ENCODE measurements at regions not wholly inside any gene's neighbourhood (a gene's known extent, or its start where the extent isn't known, plus 50 kb on each side); places are given as distances from the start of the nearest gene placed in this dataset.
"Not testable (repeated sequence)": the region's sequence is repeated elsewhere in the genome, so short reads cannot be mapped to it uniquely, and the experiment has no call there.

GRCh38 chr12:13924286-13924685 is 57.1 kb downstream of the GRIN2B start:
- Mint-ChIP-seq H3K4me1 (ENCODE audit: low read depth) (no peaks in the 10 kb centered on the region), H3K9me3 (no peaks in the 10 kb centered on the region), H3K36me3 (ENCODE audit: low read depth) (no peaks in the 10 kb centered on the region), H3K27me3 (peaks cover 12% of the 10 kb centered on the region), H3K4me3 (no peak overlapping the region), H3K27ac (no peak overlapping the region)

DNA sequence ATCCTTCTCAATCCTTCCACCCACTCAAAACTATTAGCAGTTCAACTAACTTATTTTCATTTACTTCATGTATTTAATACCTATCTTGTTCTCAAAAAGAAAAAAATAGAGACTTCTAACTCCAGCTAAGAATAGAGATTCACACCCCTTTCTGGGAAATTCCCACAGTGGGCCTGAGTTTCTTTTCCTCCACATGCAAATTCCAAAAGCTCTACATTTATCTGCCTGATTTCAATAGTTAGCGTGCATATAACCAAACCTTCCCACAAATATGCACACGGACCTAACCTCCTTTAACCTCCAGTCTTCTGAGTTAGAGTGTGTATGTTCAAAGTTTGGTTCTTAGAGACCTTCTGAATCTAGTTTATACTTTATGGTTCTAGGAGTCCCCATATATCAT is 62.5 kb downstream of the GRIN2B start:
- Mint-ChIP-seq H3K27ac (no peak overlapping the region), H3K27me3 (peaks cover 6% of the 10 kb centered on the region), H3K4me3 (no peak overlapping the region), H3K4me1 (ENCODE audit: low read depth) (no peaks in the 10 kb centered on the region), H3K9me3 (no peaks in the 10 kb centered on the region), H3K36me3 (ENCODE audit: low read depth) (no peaks in the 10 kb centered on the region)

DNA sequence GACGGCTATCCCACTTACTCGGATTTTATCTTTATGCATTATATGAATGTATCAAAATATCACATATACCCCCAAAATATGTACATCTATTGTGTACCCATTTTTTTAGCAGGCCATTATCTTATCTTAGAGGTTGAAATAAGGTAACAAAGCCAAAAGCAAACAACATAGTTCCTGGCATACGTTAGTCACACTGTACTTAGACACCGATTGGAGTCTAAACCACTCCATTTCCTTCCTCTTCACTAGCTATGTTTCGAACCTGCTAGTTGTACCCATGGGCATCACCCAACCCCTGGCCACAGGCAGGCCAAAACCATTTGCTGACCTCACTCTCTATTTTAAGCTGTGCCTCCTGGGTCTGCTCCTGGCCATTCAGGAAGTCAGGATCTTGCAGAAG is 66.3 kb downstream of the GRIN2B start:
- Mint-ChIP-seq H3K4me1 (ENCODE audit: low read depth) (no peaks in the 10 kb centered on the region), H3K36me3 (ENCODE audit: low read depth) (no peaks in the 10 kb centered on the region), H3K9me3 (no peaks in the 10 kb centered on the region), H3K27ac (no peak overlapping the region), H3K4me3 (no peak overlapping the region), H3K27me3 (peaks cover 5% of the 10 kb centered on the region)

DNA sequence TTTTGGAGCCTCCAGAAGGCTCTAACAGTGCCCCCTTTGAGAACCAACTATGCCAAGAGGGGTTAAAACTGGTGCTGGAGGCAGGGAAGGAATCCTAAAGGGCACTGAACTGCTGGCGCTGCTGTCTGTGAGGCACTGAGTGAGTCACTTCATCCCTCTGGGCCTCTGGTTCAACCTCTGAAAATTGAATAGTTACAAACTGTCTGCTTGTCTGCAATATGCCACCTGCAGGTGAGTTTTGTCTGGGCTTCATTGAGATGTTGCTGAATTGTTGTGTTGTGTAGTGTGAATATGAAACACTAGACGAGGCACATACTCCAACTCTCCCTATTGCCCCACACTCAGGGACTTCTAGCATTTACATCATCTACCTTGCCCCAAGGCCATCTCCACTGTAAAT is 68.0 kb downstream of the GRIN2B start:
- H3K9me3 Mint-ChIP-seq = no peaks in the 10 kb centered on the region
- H3K4me1 Mint-ChIP-seq (ENCODE audit: low read depth) = no peaks in the 10 kb centered on the region

GRCh38 chr12:13911756-13912554 is 69.4 kb downstream of the GRIN2B start:
- Mint-ChIP-seq H3K27me3 (peaks cover 4% of the 10 kb centered on the region), H3K36me3 (ENCODE audit: low read depth) (no peaks in the 10 kb centered on the region), H3K4me3 (no peak overlapping the region), H3K9me3 (no peaks in the 10 kb centered on the region), H3K4me1 (ENCODE audit: low read depth) (no peaks in the 10 kb centered on the region), H3K27ac (no peak overlapping the region)

More for the DNA sequence above, 68.0 kb downstream of the GRIN2B start:
- Mint-ChIP-seq H3K36me3 (ENCODE audit: low read depth) (no peaks in the 10 kb centered on the region), H3K27me3 (peaks cover 4% of the 10 kb centered on the region), H3K4me3 (no peak overlapping the region), H3K27ac (no peak overlapping the region)

DNA sequence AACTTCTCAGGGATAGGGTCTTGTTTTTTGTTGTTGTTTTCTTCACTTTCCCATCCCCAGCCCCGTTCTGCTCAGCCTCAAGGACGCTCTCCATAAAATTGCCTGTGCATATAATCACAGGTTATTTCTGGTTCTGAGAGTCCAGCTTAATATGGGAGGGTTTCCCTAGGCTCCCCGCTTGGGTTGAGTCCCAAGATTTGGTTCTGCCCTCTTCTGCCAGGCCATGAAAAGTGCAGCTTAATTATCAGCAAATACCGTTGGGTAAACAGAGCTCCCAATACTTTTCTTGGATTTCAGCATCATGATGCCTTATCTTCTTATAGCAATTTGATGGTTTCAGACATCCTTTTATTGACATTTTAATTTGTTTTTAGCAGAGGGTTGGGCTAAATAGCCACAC is 75.6 kb downstream of the GRIN2B start:
- no peak overlapping the region for H3K4me3 Mint-ChIP-seq
- H3K27ac Mint-ChIP-seq = no peak overlapping the region
- peaks cover 14% of the 10 kb centered on the region for H3K27me3 Mint-ChIP-seq
- H3K36me3 Mint-ChIP-seq (ENCODE audit: low read depth) = no peaks in the 10 kb centered on the region
- no peaks in the 10 kb centered on the region for H3K4me1 Mint-ChIP-seq (ENCODE audit: low read depth)
- peaks cover 5% of the 10 kb centered on the region for H3K9me3 Mint-ChIP-seq

DNA sequence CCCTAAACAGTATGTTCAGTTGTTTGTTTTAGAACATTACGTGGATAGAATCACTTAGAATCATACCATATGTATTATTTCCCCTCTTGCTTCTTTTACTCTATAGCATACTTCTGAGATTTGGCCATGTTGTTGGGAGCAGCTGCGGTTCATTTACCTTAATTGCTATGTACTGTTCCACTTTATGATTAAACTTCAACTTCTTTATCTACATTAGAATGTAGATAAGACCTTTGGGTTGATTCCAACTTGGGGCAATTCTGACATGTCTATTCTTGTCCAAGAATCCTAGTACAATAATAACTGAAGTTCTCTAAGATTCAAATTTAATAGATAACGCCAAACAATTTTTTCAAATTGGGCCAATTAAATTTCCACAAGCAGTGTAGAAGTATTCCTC is 80.7 kb downstream of the GRIN2B start:
- Mint-ChIP-seq H3K27me3 (peaks cover 4% of the 10 kb centered on the region), H3K4me1 (ENCODE audit: low read depth) (no peaks in the 10 kb centered on the region), H3K27ac (no peak overlapping the region), H3K36me3 (ENCODE audit: low read depth) (no peaks in the 10 kb centered on the region), H3K9me3 (peaks cover 5% of the 10 kb centered on the region), H3K4me3 (no peak overlapping the region)

DNA sequence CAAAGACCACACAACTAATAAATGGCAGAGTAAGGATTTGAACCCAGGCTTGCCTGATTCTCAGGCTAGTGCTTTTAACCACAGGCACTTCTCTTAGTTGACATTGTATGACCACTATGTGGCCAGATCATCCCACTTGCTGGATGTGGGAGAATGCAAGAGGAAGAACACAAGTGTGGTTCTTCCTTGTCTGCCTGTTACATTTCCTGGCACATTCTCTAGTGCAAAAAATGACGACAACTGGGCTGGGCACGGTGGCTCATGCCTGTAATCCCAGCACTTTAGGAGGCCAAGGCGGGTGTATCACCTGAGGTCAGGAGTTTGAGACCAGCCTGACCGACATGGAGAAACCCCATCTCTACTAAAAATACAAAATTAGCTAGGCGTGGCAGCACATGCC is 83.0 kb downstream of the GRIN2B start:
- H3K4me3 Mint-ChIP-seq; H3K27ac Mint-ChIP-seq; H3K36me3 Mint-ChIP-seq (ENCODE audit: low read depth); H3K27me3 Mint-ChIP-seq; H3K4me1 Mint-ChIP-seq (ENCODE audit: low read depth); H3K9me3 Mint-ChIP-seq: not testable (repeated sequence)

DNA sequence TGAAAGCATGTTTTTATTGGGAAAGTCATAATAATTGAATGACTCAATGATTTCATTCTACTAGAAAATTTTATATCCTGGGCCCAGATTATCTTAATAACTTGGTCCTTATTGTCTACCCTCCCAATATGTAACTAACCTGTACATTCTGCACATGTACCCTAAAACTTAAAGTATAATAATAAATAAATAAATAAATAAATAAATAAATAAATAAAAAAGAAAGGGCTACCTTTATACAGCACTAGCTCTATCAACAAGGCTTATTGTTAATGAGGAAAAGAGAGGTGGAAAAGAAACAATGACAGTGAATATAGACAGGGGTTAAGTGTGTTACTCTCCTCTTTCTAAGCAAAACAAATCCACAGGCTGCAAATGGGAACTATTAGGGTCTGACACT is 83.6 kb downstream of the GRIN2B start:
- Mint-ChIP-seq H3K36me3 (ENCODE audit: low read depth) (no peaks in the 10 kb centered on the region), H3K27ac (no peak overlapping the region), H3K9me3 (no peaks in the 10 kb centered on the region), H3K27me3 (peaks cover 4% of the 10 kb centered on the region), H3K4me3 (no peak overlapping the region), H3K4me1 (ENCODE audit: low read depth) (no peaks in the 10 kb centered on the region)

DNA sequence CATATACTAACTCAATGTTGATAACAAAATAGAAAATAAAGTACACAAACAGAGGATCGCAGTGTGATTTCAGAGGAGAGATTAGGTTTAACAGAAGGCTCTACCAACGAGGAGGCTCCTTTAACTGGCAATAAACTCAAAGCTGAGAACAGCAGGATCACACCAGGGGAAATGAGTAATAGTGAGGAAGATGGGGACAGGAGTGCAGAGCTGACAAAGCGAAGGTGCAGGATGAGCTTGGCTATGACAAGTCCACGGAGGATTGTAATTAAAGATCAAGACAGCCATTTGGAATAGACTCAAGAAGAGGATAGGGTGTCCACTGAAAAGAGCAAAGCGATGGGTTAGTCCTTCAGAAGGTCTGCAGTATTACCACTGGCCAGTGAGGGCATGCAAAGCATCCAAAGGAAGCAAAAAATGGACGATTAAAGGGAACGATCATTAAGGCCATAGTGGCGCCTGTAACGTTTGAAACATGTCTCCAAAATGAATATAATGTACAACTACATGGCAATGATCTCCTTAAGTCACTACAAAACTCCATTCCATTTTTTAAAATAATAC is 85.3 kb downstream of the GRIN2B start:
- no peaks in the 10 kb centered on the region for H3K36me3 Mint-ChIP-seq (ENCODE audit: low read depth)
- H3K4me1 Mint-ChIP-seq (ENCODE audit: low read depth) = no peaks in the 10 kb centered on the region
- no peak overlapping the region for H3K27ac Mint-ChIP-seq
- no peak overlapping the region for H3K4me3 Mint-ChIP-seq
- H3K9me3 Mint-ChIP-seq = no peaks in the 10 kb centered on the region
- H3K27me3 Mint-ChIP-seq = peaks cover 6% of the 10 kb centered on the region

GRCh38 chr12:13891902-13892301 is 89.5 kb downstream of the GRIN2B start:
- Mint-ChIP-seq H3K4me1 (ENCODE audit: low read depth) (no peaks in the 10 kb centered on the region), H3K9me3 (no peaks in the 10 kb centered on the region), H3K27me3 (peaks cover 6% of the 10 kb centered on the region), H3K36me3 (ENCODE audit: low read depth) (no peaks in the 10 kb centered on the region), H3K4me3 (no peak overlapping the region), H3K27ac (no peak overlapping the region)

- no peaks in the 10 kb centered on the region for H3K4me1 Mint-ChIP-seq (ENCODE audit: low read depth)
- H3K27me3 Mint-ChIP-seq = peaks cover 6% of the 10 kb centered on the region
- H3K27ac Mint-ChIP-seq = no peak overlapping the region
- no peak overlapping the region for H3K4me3 Mint-ChIP-seq
- no peaks in the 10 kb centered on the region for H3K9me3 Mint-ChIP-seq
- no peaks in the 10 kb centered on the region for H3K36me3 Mint-ChIP-seq (ENCODE audit: low read depth)
Observed at GRCh38 chr12:13890943-13891342, 90.5 kb downstream of the GRIN2B start.

GRCh38 chr12:13887779-13888388 is 93.5 kb downstream of the GRIN2B start:
- no peak overlapping the region for H3K27ac Mint-ChIP-seq
- H3K4me1 Mint-ChIP-seq (ENCODE audit: low read depth) = no peaks in the 10 kb centered on the region

DNA sequence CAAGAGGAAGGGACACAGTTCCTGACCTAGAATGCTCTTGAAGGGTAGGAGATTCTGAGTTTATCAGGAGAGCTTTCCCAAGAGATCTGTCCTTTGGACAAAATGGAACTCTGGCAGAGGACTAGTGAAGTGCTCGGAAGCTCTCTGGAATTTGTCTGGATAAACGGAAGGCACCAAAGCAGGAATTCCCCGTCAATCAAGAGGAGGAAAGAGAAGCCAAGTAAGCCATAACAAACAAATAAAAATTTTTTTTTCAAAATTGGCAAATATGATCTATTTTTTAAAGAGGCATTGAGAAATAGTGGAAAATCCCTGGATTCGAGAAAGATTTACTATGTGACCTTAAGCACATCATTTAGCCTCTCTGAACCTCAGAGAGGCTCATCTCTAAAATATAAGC is 99.2 kb downstream of the GRIN2B start:
- Mint-ChIP-seq H3K4me3 (no peak overlapping the region), H3K36me3 (ENCODE audit: low read depth) (no peaks in the 10 kb centered on the region), H3K27ac (no peak overlapping the region), H3K9me3 (no peaks in the 10 kb centered on the region), H3K4me1 (ENCODE audit: low read depth) (no peaks in the 10 kb centered on the region), H3K27me3 (peaks cover 15% of the 10 kb centered on the region)

More at GRCh38 chr12:13887779-13888388, 93.5 kb downstream of the GRIN2B start:
- Mint-ChIP-seq H3K36me3 (ENCODE audit: low read depth) (no peaks in the 10 kb centered on the region), H3K27me3 (peaks cover 17% of the 10 kb centered on the region), H3K4me3 (no peak overlapping the region), H3K9me3 (no peaks in the 10 kb centered on the region)

- peaks cover 11% of the 10 kb centered on the region for H3K27me3 Mint-ChIP-seq
Observed at GRCh38 chr12:13880613-13881012, 100.8 kb downstream of the GRIN2B start.

More at GRCh38 chr12:13880613-13881012, 100.8 kb downstream of the GRIN2B start:
- Mint-ChIP-seq H3K4me3 (no peak overlapping the region), H3K4me1 (ENCODE audit: low read depth) (no peaks in the 10 kb centered on the region), H3K27ac (no peak overlapping the region), H3K9me3 (no peaks in the 10 kb centered on the region), H3K36me3 (ENCODE audit: low read depth) (no peaks in the 10 kb centered on the region)
